Prostate gland (tissue), 2 donors: ENCODE measurements at regions not wholly inside any gene's neighbourhood (a gene's known extent, or its start where the extent isn't known, plus 50 kb on each side); places are given as distances from the start of the nearest gene placed in this dataset.

Experiments used
- POLR2A ChIP-seq: fragments of 450-650 bp; IDR thresholded peaks from one replicate; pipeline ENCODE4 v1.6.1; 2016; ENCODE audit warnings: antibody characterized with exemption, mild to moderate bottlenecking
- TF ChIP-seq, protein P1 (sequence below), 4 experiments: fragments of 200-600 bp in 2 of 4; fragments of 450-650 bp in 2 of 4; sonication (generic) in 2 of 4; IDR thresholded peaks; 1 replicate in 3 of 4; 2 replicates in 1 of 4; pipeline ENCODE4 v1.5.1; 2016 to 2019; ENCODE audit warnings: antibody characterized with exemption in 4 of 4, mild to moderate bottlenecking in 2 of 4, moderate library complexity in 2 of 4

DNA sequence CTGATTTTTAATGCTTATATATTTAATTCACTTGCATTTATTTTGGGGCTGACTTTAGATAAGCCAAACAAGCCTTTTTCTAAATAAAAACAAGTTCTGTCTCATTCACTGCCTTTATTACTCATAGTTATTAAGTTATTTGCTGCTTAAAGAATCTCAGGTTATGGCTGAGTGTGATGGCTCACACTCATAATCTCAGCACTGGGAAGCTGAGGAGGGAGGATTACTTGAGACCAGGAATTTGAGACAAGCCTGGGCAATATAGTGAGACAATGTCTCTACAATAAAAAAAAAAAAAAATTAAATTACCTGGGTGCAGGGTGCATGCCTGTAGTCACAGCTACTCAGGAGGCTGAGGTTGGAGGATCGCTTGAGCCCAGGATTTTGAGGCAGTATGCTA is 85.0 kb upstream of the MAN2A1 start:
- no peak for TF ChIP-seq POLR2A
- TF ChIP-seq, protein P1, sequence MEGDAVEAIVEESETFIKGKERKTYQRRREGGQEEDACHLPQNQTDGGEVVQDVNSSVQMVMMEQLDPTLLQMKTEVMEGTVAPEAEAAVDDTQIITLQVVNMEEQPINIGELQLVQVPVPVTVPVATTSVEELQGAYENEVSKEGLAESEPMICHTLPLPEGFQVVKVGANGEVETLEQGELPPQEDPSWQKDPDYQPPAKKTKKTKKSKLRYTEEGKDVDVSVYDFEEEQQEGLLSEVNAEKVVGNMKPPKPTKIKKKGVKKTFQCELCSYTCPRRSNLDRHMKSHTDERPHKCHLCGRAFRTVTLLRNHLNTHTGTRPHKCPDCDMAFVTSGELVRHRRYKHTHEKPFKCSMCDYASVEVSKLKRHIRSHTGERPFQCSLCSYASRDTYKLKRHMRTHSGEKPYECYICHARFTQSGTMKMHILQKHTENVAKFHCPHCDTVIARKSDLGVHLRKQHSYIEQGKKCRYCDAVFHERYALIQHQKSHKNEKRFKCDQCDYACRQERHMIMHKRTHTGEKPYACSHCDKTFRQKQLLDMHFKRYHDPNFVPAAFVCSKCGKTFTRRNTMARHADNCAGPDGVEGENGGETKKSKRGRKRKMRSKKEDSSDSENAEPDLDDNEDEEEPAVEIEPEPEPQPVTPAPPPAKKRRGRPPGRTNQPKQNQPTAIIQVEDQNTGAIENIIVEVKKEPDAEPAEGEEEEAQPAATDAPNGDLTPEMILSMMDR (IDR thresholded peaks at IDR 0.05) = no peak
